Thoracic aorta (tissue), 2 donors: ENCODE measurements at regions not wholly inside any gene's neighbourhood (a gene's known extent, or its start where the extent isn't known, plus 50 kb on each side); places are given as distances from the start of the nearest gene placed in this dataset.

ENCODE experiments used
- ATAC-seq: fragments of 150-250 bp; one replicate; pipeline ENCODE4 v1.8.0; 2017; ENCODE audit warnings: low read depth; ENCODE audit not compliant: insufficient number of reproducible peaks, low FRiP score
- DNase-seq: peaks from one replicate; pipeline ENCODE4 v3.0.0-alpha.2; 2020; ENCODE audit warnings: low spot score
- H3K27ac ChIP-seq, 2 donors: fragments of 200-600 bp; sonication (generic); 1 replicate in 1 of 2; 2 replicates in 1 of 2; pipeline ENCODE4 v1.5.1; 2016; ENCODE audit warnings: mild to moderate bottlenecking in 2 of 2, moderate library complexity in 2 of 2
- H3K27me3 ChIP-seq: fragments of 200-600 bp; sonication (generic); replicated peaks from 2 replicates; pipeline ENCODE4 v1.6.0; 2016; ENCODE audit warnings: mild to moderate bottlenecking; ENCODE audit not compliant: insufficient read depth
- H3K36me3 ChIP-seq: fragments of 200-600 bp; sonication (generic); one replicate; pipeline ENCODE4 v1.5.1; 2016
- H3K4me1 ChIP-seq, 2 donors: fragments of 200-600 bp; sonication (generic); 1 replicate in 1 of 2; 2 replicates in 1 of 2; pipeline versions ENCODE4 v1.5.1 to v1.6.0; 2016; ENCODE audit warnings: low read depth in 2 of 2, mild to moderate bottlenecking in 1 of 2; ENCODE audit not compliant: control insufficient read depth in 1 of 2
- H3K4me3 ChIP-seq: fragments of 200-600 bp; sonication (generic); 2 replicates; pipeline ENCODE4 v1.5.1; 2016; ENCODE audit warnings: mild to moderate bottlenecking
- H3K9me3 ChIP-seq: fragments of 200-600 bp; sonication (generic); 2 replicates; pipeline ENCODE4 v1.5.1; 2016
- CTCF ChIP-seq: fragments of 200-600 bp; sonication (generic); IDR thresholded peaks from one replicate; pipeline ENCODE4 v1.5.1; 2019; ENCODE audit warnings: antibody characterized with exemption

DNA sequence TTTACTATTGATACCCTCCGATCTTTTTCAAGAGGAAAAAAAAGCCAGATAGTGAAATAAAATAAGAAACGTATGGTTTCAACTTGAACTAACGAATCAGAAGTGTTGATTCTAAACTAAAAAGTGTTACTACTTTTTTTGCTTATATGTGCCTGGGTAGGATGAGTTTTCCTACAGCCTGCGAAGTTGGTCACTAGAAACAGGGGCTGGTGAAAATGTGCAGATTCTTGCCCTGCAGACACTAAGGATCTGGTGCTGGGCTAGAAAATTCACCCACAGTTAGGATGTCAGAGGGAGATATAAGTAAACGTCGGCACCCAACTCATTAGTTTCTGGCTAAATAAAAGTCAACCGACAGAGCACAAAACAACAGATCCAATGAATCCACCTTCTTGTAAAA, 298.7 kb upstream of the NFE2L3 start:
- Histone ChIP-seq H3K27me3 (no peaks in the 10 kb centered on the region), H3K36me3 (no peaks in the 10 kb centered on the region), H3K4me3 (no peak overlapping the region), H3K9me3 (no peaks in the 10 kb centered on the region), H3K27ac (peak overlapping the region; percentile 72 to 89), H3K4me1 (peaks cover 32 to 69% of the 10 kb centered on the region in 2 donors)
- TF ChIP-seq CTCF, result no peak
- DNase-seq (no peak), ATAC-seq (no peak)

DNA sequence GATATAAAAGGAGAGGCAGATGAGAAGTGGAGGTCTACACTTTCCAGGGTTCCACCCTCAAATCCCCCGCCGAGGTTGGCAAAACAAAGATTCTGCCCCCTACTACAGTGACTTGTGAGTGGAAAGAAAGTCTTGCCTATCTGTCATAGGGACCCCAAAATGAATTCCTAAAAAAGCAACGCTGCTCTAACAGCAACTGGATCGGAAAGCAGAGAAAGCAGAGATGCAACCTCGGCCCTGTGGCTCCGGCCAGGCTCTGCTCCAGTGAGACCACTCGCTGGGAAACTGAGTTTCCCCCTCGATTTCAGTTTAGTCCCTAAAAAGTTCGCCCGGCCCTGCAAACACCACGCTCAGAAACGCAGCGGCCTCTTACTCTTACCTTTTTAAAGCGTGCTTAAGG, 297.9 kb upstream of the NFE2L3 start:
- Histone ChIP-seq H3K27ac (peak overlapping the region; percentile 72 to 89), H3K36me3 (no peaks in the 10 kb centered on the region), H3K4me3 (peak overlapping the region; percentile 51), H3K4me1 (peaks cover 30 to 62% of the 10 kb centered on the region in 2 donors), H3K9me3 (no peaks in the 10 kb centered on the region), H3K27me3 (no peaks in the 10 kb centered on the region)
- ATAC-seq (no peak), DNase-seq (no peak)
- TF ChIP-seq CTCF, result no peak

DNA sequence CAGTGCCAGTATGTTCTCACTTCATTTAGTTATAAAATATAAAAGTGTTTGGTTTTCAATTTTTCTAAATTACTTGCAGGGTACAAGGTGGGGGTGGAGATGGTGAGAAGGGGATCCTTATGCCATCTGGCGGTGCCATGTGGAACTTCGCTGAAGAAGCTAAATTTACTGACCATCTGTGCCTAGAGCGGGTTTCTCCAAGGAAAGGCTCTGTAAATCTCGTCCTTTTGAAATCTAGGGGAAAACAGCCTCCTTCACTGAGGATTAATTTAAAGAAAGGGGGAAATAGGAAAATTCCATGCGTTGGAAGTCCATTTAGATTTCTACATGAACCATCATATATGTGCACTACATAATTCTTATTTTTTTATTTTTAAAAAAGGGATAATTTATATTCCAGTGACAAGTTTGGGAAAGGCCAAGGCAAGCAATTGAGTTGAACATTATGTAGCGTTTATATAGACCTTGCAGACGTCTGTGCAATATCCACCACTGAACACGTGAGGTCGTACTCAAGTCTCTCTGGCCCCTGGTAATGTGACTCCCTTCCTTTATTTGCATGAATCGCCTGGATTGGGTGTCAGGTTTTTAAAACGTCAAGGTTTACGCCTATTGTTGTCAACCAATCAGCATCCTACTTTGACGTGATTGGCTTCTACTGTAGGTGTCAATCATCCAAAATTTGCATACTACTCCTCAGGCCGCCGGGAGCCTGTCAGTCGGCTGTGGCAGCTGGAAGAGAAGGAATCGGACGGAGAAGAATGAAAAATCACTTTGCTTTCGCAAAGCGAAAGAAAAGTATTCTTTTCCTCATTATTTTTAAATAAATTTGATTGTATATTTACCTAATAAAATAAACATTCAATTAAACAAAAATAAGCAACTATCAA, 297.1 kb upstream of the NFE2L3 start:
- Histone ChIP-seq H3K4me1 (peaks cover 24 to 54% of the 10 kb centered on the region in 2 donors), H3K27me3 (no peaks in the 10 kb centered on the region)

GRCh38 chr7:25855854-25856782, 295.9 kb upstream of the NFE2L3 start:
- H3K27me3 ChIP-seq, result peaks cover 4% of the 10 kb centered on the region
- ATAC-seq, result no peak
- TF ChIP-seq CTCF, result no peak
- H3K36me3 ChIP-seq, result no peaks in the 10 kb centered on the region
- H3K4me1 ChIP-seq, result peaks cover 15 to 41% of the 10 kb centered on the region in 2 donors
- no peak for DNase-seq
- H3K9me3 ChIP-seq, result no peaks in the 10 kb centered on the region
- H3K27ac ChIP-seq, result peak overlapping the region; percentile 82 to 86
- peak overlapping the region; percentile 68 for H3K4me3 ChIP-seq

More for the DNA sequence above, 297.1 kb upstream of the NFE2L3 start:
- peak overlapping the region; percentile 86 to 89 for H3K27ac ChIP-seq
- peak overlapping the region; percentile 68 for H3K4me3 ChIP-seq
- H3K9me3 ChIP-seq, result no peaks in the 10 kb centered on the region
- peak; percentile 85 for TF ChIP-seq CTCF
- no peaks in the 10 kb centered on the region for H3K36me3 ChIP-seq
- peak; percentile 42 for DNase-seq
- ATAC-seq, result peak; percentile 94
